Muscle layer of colon (tissue), 2 donors: ENCODE measurements at regions not wholly inside any gene's neighbourhood (a gene's known extent, or its start where the extent isn't known, plus 50 kb on each side); places are given as distances from the start of the nearest gene placed in this dataset.

ENCODE experiments used
- H3K27ac ChIP-seq: one replicate; pipeline ENCODE4 v1.7.0; 2013; ENCODE audit warnings: low read depth, mild to moderate bottlenecking, low read length, moderate library complexity
- H3K27me3 ChIP-seq, 2 donors: one replicate each; pipeline ENCODE4 v1.7.0; 2013; ENCODE audit warnings: low read length in 2 of 2, mild to moderate bottlenecking in 2 of 2; ENCODE audit not compliant: insufficient read depth in 2 of 2, control insufficient read depth in 1 of 2
- H3K36me3 ChIP-seq: one replicate; pipeline ENCODE4 v1.7.0; 2013; ENCODE audit warnings: mild to moderate bottlenecking, low read length; ENCODE audit not compliant: insufficient read depth
- H3K4me1 ChIP-seq: one replicate; pipeline ENCODE4 v1.7.0; 2013; ENCODE audit warnings: mild to moderate bottlenecking, low read length; ENCODE audit not compliant: insufficient read depth
- H3K4me3 ChIP-seq, 2 donors: one replicate each; pipeline ENCODE4 v1.7.0; 2013; ENCODE audit warnings: low read length in 2 of 2, low read depth in 1 of 2, mild to moderate bottlenecking in 1 of 2, moderate library complexity in 1 of 2
- H3K9ac ChIP-seq: one replicate; pipeline ENCODE4 v1.7.0; 2013; ENCODE audit warnings: low read length
- H3K9me3 ChIP-seq: one replicate; pipeline ENCODE4 v1.7.0; 2013; ENCODE audit warnings: mild to moderate bottlenecking, low read length
- donor health status: abdominal sarcoma.
- donor health status: Adenocarcinoma of cecum.

- Histone ChIP-seq H3K9me3 (no peaks in the 10 kb centered on the region), H3K36me3 (no peaks in the 10 kb centered on the region), H3K27ac (no peak overlapping the region), H3K4me3 (no peak overlapping the region), H3K27me3 (no peaks in the 10 kb centered on the region), H3K9ac (no peak overlapping the region), H3K4me1 (no peaks in the 10 kb centered on the region)
Measured at GRCh38 chr3:21859124-21860081, 108.4 kb upstream of the ZNF385D start.

GRCh38 chr3:21860082-21860475, 109.1 kb upstream of the ZNF385D start:
- no peaks in the 10 kb centered on the region for H3K4me1 ChIP-seq
- H3K4me3 ChIP-seq = no peak overlapping the region
- H3K27me3 ChIP-seq = no peaks in the 10 kb centered on the region
- no peaks in the 10 kb centered on the region for H3K9me3 ChIP-seq
- H3K27ac ChIP-seq = no peak overlapping the region
- no peaks in the 10 kb centered on the region for H3K36me3 ChIP-seq
- H3K9ac ChIP-seq = no peak overlapping the region

- no peaks in the 10 kb centered on the region for H3K36me3 ChIP-seq
- H3K9me3 ChIP-seq = no peaks in the 10 kb centered on the region
- no peak overlapping the region for H3K9ac ChIP-seq
- no peak overlapping the region for H3K4me3 ChIP-seq
- no peaks in the 10 kb centered on the region for H3K4me1 ChIP-seq
- no peaks in the 10 kb centered on the region for H3K27me3 ChIP-seq
- no peak overlapping the region for H3K27ac ChIP-seq
Measured at GRCh38 chr3:21860657-21861056, 109.6 kb upstream of the ZNF385D start.

GRCh38 chr3:21876782-21877181, 125.8 kb upstream of the ZNF385D start:
- H3K9ac ChIP-seq = no peak overlapping the region
- H3K9me3 ChIP-seq = no peaks in the 10 kb centered on the region
- H3K36me3 ChIP-seq = no peaks in the 10 kb centered on the region
- no peaks in the 10 kb centered on the region for H3K4me1 ChIP-seq
- no peak overlapping the region for H3K4me3 ChIP-seq
- H3K27ac ChIP-seq = no peak overlapping the region
- H3K27me3 ChIP-seq = no peaks in the 10 kb centered on the region

- Histone ChIP-seq H3K9ac (no peak overlapping the region), H3K9me3 (no peaks in the 10 kb centered on the region), H3K27me3 (no peaks in the 10 kb centered on the region), H3K4me1 (no peaks in the 10 kb centered on the region), H3K27ac (no peak overlapping the region), H3K36me3 (no peaks in the 10 kb centered on the region), H3K4me3 (no peak overlapping the region)
Measured at GRCh38 chr3:21877214-21877754, 126.3 kb upstream of the ZNF385D start.

GRCh38 chr3:21879184-21879886, 128.3 kb upstream of the ZNF385D start:
- H3K9me3 ChIP-seq = no peaks in the 10 kb centered on the region
- H3K27ac ChIP-seq = no peak overlapping the region
- H3K4me3 ChIP-seq = no peak overlapping the region
- H3K27me3 ChIP-seq = no peaks in the 10 kb centered on the region
- no peaks in the 10 kb centered on the region for H3K36me3 ChIP-seq
- H3K9ac ChIP-seq = no peak overlapping the region
- no peaks in the 10 kb centered on the region for H3K4me1 ChIP-seq

GRCh38 chr3:21888656-21889055, 137.6 kb upstream of the ZNF385D start:
- Histone ChIP-seq H3K4me3 (no peak overlapping the region), H3K9ac (no peak overlapping the region), H3K9me3 (no peaks in the 10 kb centered on the region)

GRCh38 chr3:21889166-21889565, 138.2 kb upstream of the ZNF385D start:
- no peaks in the 10 kb centered on the region for H3K4me1 ChIP-seq
- no peaks in the 10 kb centered on the region for H3K27me3 ChIP-seq
- H3K36me3 ChIP-seq = no peaks in the 10 kb centered on the region
- H3K27ac ChIP-seq = no peak overlapping the region
- H3K9me3 ChIP-seq = no peaks in the 10 kb centered on the region
- no peak overlapping the region for H3K4me3 ChIP-seq
- no peak overlapping the region for H3K9ac ChIP-seq

More at GRCh38 chr3:21888656-21889055, 137.6 kb upstream of the ZNF385D start:
- Histone ChIP-seq H3K36me3 (no peaks in the 10 kb centered on the region), H3K27ac (no peak overlapping the region), H3K4me1 (no peaks in the 10 kb centered on the region), H3K27me3 (no peaks in the 10 kb centered on the region)

- Histone ChIP-seq H3K9me3 (no peaks in the 10 kb centered on the region), H3K27me3 (no peaks in the 10 kb centered on the region), H3K36me3 (no peaks in the 10 kb centered on the region), H3K27ac (no peak overlapping the region), H3K4me3 (no peak overlapping the region), H3K4me1 (no peaks in the 10 kb centered on the region), H3K9ac (no peak overlapping the region)
Measured at GRCh38 chr3:21892104-21892503, 141.1 kb upstream of the ZNF385D start.

GRCh38 chr3:21893242-21893641, 142.2 kb upstream of the ZNF385D start:
- Histone ChIP-seq H3K4me1 (no peaks in the 10 kb centered on the region), H3K9me3 (no peaks in the 10 kb centered on the region), H3K27ac (no peak overlapping the region), H3K4me3 (no peak overlapping the region), H3K27me3 (no peaks in the 10 kb centered on the region), H3K9ac (no peak overlapping the region), H3K36me3 (no peaks in the 10 kb centered on the region)

- Histone ChIP-seq H3K9ac (no peak overlapping the region), H3K27ac (no peak overlapping the region), H3K36me3 (no peaks in the 10 kb centered on the region), H3K4me1 (no peaks in the 10 kb centered on the region), H3K4me3 (no peak overlapping the region), H3K9me3 (no peaks in the 10 kb centered on the region), H3K27me3 (no peaks in the 10 kb centered on the region)
Measured at GRCh38 chr3:21894459-21895340, 143.7 kb upstream of the ZNF385D start.
